Body of pancreas (tissue), 4 donors: ENCODE measurements at regions not wholly inside any gene's neighbourhood (a gene's known extent, or its start where the extent isn't known, plus 50 kb on each side); places are given as distances from the start of the nearest gene placed in this dataset.

Source experiments
- CTCF ChIP-seq, 7 experiments: fragments of 450-650 bp in 4 of 7; fragments of 200-600 bp in 3 of 7; sonication (generic) in 3 of 7; IDR thresholded peaks; one replicate each; pipeline ENCODE4 v1.5.1; 2016 to 2019; ENCODE audit warnings: antibody characterized with exemption in 7 of 7
- POLR2A ChIP-seq, 3 donors: fragments of 450-650 bp; IDR thresholded peaks; one replicate each; pipeline ENCODE4 v1.6.1; 2016; ENCODE audit warnings: antibody characterized with exemption in 3 of 3, mild to moderate bottlenecking in 2 of 3

- no peak for TF ChIP-seq CTCF (IDR thresholded peaks at IDR 0.05)
- no peak for TF ChIP-seq POLR2A (IDR thresholded peaks at IDR 0.05)
Observed at GRCh38 chr7:49639808-49640207, 133.6 kb upstream of the VWC2 start.
